Sigmoid colon (tissue), 4 donors: ENCODE measurements at regions not wholly inside any gene's neighbourhood (a gene's known extent, or its start where the extent isn't known, plus 50 kb on each side); places are given as distances from the start of the nearest gene placed in this dataset.

Experiments
- POLR2AphosphoS5 ChIP-seq, 4 donors: sonication (generic); formaldehyde crosslinking; IDR thresholded peaks; one replicate each; pipeline ENCODE4 v1.6.1; 2017; ENCODE audit warnings: antibody characterized with exemption in 4 of 4
- TF ChIP-seq, protein P1 (sequence below), 4 experiments: fragments of 450-650 bp in 3 of 4; fragments of 200-600 bp in 1 of 4; IDR thresholded peaks; one replicate each; pipeline ENCODE4 v1.5.1; 2016 to 2019; ENCODE audit warnings: antibody characterized with exemption in 4 of 4, mild to moderate bottlenecking in 3 of 4, moderate library complexity in 2 of 4

DNA sequence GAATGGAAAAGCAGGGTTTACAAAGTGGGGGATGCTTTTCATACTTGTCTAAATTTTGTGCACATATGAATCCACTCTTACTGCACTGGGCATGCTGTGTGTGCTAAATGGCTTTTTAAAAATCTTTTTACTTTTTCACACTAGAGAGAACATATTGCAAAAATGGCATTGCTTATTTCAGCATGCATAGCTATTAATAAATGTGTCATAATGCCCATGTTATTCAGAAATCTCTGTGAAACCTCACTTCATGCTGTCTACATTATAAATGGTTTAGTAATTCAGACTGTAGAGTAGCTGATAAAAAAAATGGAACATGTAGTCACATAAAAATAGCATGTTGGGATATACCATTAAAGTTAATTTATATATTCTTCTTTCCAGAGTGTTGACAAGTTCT lies 593.8 kb downstream of the RPL10L start:
- TF ChIP-seq, protein P1, sequence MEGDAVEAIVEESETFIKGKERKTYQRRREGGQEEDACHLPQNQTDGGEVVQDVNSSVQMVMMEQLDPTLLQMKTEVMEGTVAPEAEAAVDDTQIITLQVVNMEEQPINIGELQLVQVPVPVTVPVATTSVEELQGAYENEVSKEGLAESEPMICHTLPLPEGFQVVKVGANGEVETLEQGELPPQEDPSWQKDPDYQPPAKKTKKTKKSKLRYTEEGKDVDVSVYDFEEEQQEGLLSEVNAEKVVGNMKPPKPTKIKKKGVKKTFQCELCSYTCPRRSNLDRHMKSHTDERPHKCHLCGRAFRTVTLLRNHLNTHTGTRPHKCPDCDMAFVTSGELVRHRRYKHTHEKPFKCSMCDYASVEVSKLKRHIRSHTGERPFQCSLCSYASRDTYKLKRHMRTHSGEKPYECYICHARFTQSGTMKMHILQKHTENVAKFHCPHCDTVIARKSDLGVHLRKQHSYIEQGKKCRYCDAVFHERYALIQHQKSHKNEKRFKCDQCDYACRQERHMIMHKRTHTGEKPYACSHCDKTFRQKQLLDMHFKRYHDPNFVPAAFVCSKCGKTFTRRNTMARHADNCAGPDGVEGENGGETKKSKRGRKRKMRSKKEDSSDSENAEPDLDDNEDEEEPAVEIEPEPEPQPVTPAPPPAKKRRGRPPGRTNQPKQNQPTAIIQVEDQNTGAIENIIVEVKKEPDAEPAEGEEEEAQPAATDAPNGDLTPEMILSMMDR (IDR thresholded peaks at IDR 0.05) = no peak
- no peak for TF ChIP-seq POLR2AphosphoS5 (IDR thresholded peaks at IDR 0.05)
